ENCODE measurements at regions not wholly inside any gene's neighbourhood (a gene's known extent, or its start where the extent isn't known, plus 50 kb on each side); places are given as distances from the start of the nearest gene placed in this dataset.

GRCh38 chrX:131907488-131908314 lies 115.4 kb upstream of the STK26 start:
- no peak overlapping the region for H3K27ac ChIP-seq
- WGBS, 5 donors = 68 to 90% (median 88%) methylated on average over 18 to 31 of the region's 31 CpGs
- DNase-seq = no peak
- intact Hi-C loops (cut with DNase I; ENCODE audit: low total_unique reads) = no loop called here
- H3K36me3 ChIP-seq = no peaks in the 10 kb centered on the region
- H3K4me3 ChIP-seq = no peak overlapping the region
- H3K9me3 ChIP-seq = peaks cover 0 to 2% (median 0%) of the 10 kb centered on the region in 4 donors
- H3K4me1 ChIP-seq = no peaks in the 10 kb centered on the region
- TF ChIP-seq POLR2A (IDR thresholded peaks at IDR 0.05) (no peak), POLR2AphosphoS5 (IDR thresholded peaks at IDR 0.05) (no peak), CTCF (IDR thresholded peaks at IDR 0.05) (no peak), EP300 (IDR thresholded peaks at IDR 0.05) (no peak)
- peaks cover 0 to 14% (median 0%) of the 10 kb centered on the region in 3 donors for H3K27me3 ChIP-seq

- H3K4me1 ChIP-seq = no peaks in the 10 kb centered on the region
- no peak overlapping the region for H3K4me3 ChIP-seq
- intact Hi-C loops (cut with DNase I; ENCODE audit: low total_unique reads) = no loop called here
- no peak overlapping the region for H3K27ac ChIP-seq
- peaks cover 0 to 9% (median 0%) of the 10 kb centered on the region in 4 donors for H3K9me3 ChIP-seq
- DNase-seq = no peak
- H3K36me3 ChIP-seq = no peaks in the 10 kb centered on the region
- 50 to 72% (median 60%) methylated on average over 1 of the region's 1 CpG for WGBS, 5 donors
- no peak for TF ChIP-seq POLR2A (IDR thresholded peaks at IDR 0.05)
- no peak for TF ChIP-seq POLR2AphosphoS5 (IDR thresholded peaks at IDR 0.05)
- TF ChIP-seq CTCF (IDR thresholded peaks at IDR 0.05) = no peak
- no peak for TF ChIP-seq EP300 (IDR thresholded peaks at IDR 0.05)
- peaks cover 0 to 7% (median 0%) of the 10 kb centered on the region in 3 donors for H3K27me3 ChIP-seq
These were observed 112.5 kb upstream of the STK26 start for GRCh38 chrX:131910586-131910985.

GRCh38 chrX:131915488-131915887 lies 107.6 kb upstream of the STK26 start:
- H3K4me3 ChIP-seq = no peak overlapping the region
- peaks cover 0 to 9% (median 0%) of the 10 kb centered on the region in 4 donors for H3K9me3 ChIP-seq
- no peak for TF ChIP-seq EP300 (IDR thresholded peaks at IDR 0.05)
- TF ChIP-seq CTCF (IDR thresholded peaks at IDR 0.05) = no peak
- TF ChIP-seq POLR2A (IDR thresholded peaks at IDR 0.05) = no peak
- no peak for TF ChIP-seq POLR2AphosphoS5 (IDR thresholded peaks at IDR 0.05)
- peaks cover 0 to 13% (median 0%) of the 10 kb centered on the region in 3 donors for H3K27me3 ChIP-seq
- H3K27ac ChIP-seq = no peak overlapping the region
- H3K4me1 ChIP-seq = no peaks in the 10 kb centered on the region
- 52 to 76% (median 68%) methylated on average over 3 of the region's 3 CpGs for WGBS, 5 donors
- no peaks in the 10 kb centered on the region for H3K36me3 ChIP-seq
- intact Hi-C loops (cut with DNase I; ENCODE audit: low total_unique reads) = no loop called here
- no peak for DNase-seq

GRCh38 chrX:131917588-131917987 lies 105.5 kb upstream of the STK26 start:
- TF ChIP-seq POLR2A (IDR thresholded peaks at IDR 0.05) = no peak
- no peak for TF ChIP-seq EP300 (IDR thresholded peaks at IDR 0.05)
- no peak for TF ChIP-seq POLR2AphosphoS5 (IDR thresholded peaks at IDR 0.05)
- no peak for TF ChIP-seq CTCF (IDR thresholded peaks at IDR 0.05)
- H3K27me3 ChIP-seq = peaks cover 0 to 21% (median 0%) of the 10 kb centered on the region in 3 donors
- WGBS, 5 donors = 55 to 91% (median 83%) methylated on average over 2 of the region's 2 CpGs

More at GRCh38 chrX:131917588-131917987, 105.5 kb upstream of the STK26 start:
- Histone ChIP-seq H3K36me3 (no peaks in the 10 kb centered on the region), H3K27ac (no peak overlapping the region), H3K9me3 (peaks cover 0 to 8% (median 0%) of the 10 kb centered on the region in 4 donors), H3K4me3 (no peak overlapping the region), H3K4me1 (no peaks in the 10 kb centered on the region)
- no peak for DNase-seq
- intact Hi-C loops (cut with DNase I; ENCODE audit: low total_unique reads) = no loop called here
